ENCODE measurements at regions not wholly inside any gene's neighbourhood (a gene's known extent, or its start where the extent isn't known, plus 50 kb on each side); places are given as distances from the start of the nearest gene placed in this dataset.

GRCh38 chr1:82752046-82752445 is 951.3 kb downstream of the ADGRL2 start:
- TF ChIP-seq, protein P1, sequence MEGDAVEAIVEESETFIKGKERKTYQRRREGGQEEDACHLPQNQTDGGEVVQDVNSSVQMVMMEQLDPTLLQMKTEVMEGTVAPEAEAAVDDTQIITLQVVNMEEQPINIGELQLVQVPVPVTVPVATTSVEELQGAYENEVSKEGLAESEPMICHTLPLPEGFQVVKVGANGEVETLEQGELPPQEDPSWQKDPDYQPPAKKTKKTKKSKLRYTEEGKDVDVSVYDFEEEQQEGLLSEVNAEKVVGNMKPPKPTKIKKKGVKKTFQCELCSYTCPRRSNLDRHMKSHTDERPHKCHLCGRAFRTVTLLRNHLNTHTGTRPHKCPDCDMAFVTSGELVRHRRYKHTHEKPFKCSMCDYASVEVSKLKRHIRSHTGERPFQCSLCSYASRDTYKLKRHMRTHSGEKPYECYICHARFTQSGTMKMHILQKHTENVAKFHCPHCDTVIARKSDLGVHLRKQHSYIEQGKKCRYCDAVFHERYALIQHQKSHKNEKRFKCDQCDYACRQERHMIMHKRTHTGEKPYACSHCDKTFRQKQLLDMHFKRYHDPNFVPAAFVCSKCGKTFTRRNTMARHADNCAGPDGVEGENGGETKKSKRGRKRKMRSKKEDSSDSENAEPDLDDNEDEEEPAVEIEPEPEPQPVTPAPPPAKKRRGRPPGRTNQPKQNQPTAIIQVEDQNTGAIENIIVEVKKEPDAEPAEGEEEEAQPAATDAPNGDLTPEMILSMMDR (IDR thresholded peaks at IDR 0.05; ENCODE audit: low read depth, low read length) = no peak
- H3K9me3 ChIP-seq (ENCODE audit: low read depth) = no peaks in the 10 kb centered on the region
- no peaks in the 10 kb centered on the region for H3K36me3 ChIP-seq
- H3K27ac ChIP-seq = no peak overlapping the region
- no peaks in the 10 kb centered on the region for H3K27me3 ChIP-seq
- no peak overlapping the region for H3K4me3 ChIP-seq
- DNase-seq (ENCODE audit: low read depth in 1 of 2, low spot score in 1 of 2) = no peak
- H3K4me1 ChIP-seq (ENCODE audit: low read depth) = no peaks in the 10 kb centered on the region

- no peak for DNase-seq (ENCODE audit: low read depth in 1 of 2, low spot score in 1 of 2)
- Histone ChIP-seq H3K27ac (no peak overlapping the region), H3K36me3 (no peaks in the 10 kb centered on the region), H3K4me3 (no peak overlapping the region), H3K9me3 (ENCODE audit: low read depth) (no peaks in the 10 kb centered on the region), H3K4me1 (ENCODE audit: low read depth) (no peaks in the 10 kb centered on the region), H3K27me3 (no peaks in the 10 kb centered on the region)
- TF ChIP-seq, protein P1 (IDR thresholded peaks at IDR 0.05; ENCODE audit: low read depth, low read length) = no peak
Observed at GRCh38 chr1:82733645-82734044, 932.9 kb downstream of the ADGRL2 start.

DNA sequence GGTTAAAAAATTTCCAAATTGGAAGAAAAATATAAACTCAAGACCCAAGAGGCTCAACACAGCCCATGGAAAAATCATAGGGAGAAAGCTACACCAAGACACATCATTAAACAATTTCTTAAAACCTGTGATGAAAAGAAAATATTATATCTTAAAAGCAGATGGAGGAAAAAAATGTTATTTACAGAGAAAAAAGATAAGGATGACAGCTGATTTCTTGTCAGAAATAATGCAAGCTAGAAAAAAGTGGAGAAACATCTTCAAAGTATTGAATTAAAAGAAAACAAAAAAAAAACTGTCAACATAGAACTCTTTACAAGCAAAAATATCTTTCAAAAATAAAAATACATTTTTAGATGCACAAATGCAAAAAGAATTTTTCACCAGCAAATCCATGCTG is 930.5 kb downstream of the ADGRL2 start:
- TF ChIP-seq, protein P1 (IDR thresholded peaks at IDR 0.05; ENCODE audit: low read depth, low read length) = no peak
- Histone ChIP-seq H3K4me3 (no peak overlapping the region), H3K36me3 (no peaks in the 10 kb centered on the region), H3K4me1 (ENCODE audit: low read depth) (no peaks in the 10 kb centered on the region), H3K27ac (no peak overlapping the region), H3K9me3 (ENCODE audit: low read depth) (no peaks in the 10 kb centered on the region), H3K27me3 (no peaks in the 10 kb centered on the region)
- DNase-seq (ENCODE audit: low read depth in 1 of 2, low spot score in 1 of 2) = no peak

DNA sequence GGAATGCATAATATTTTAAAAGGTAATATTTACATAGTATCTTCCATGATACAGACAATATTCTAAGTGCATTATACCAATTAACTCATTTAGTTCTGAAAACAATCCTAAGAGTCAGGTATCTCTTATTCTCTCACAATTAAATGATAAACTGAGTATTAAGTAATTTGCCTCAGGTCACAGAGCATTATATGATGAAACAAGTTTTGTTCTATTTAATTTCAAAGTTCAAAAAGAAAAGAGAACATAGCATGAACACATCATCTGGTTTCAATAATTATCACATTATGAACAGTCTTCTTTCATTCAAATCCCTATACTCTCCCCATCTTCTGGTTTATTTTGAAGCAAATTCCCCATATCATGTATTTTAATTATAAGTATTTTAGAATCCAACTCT is 927.5 kb downstream of the ADGRL2 start:
- H3K36me3 ChIP-seq = no peaks in the 10 kb centered on the region
- no peak overlapping the region for H3K4me3 ChIP-seq

GRCh38 chr1:82724246-82724645 is 923.5 kb downstream of the ADGRL2 start:
- TF ChIP-seq, protein P1 (IDR thresholded peaks at IDR 0.05; ENCODE audit: low read depth, low read length) = no peak
- no peak overlapping the region for H3K4me3 ChIP-seq
- no peak overlapping the region for H3K27ac ChIP-seq
- no peaks in the 10 kb centered on the region for H3K36me3 ChIP-seq
- H3K27me3 ChIP-seq = no peaks in the 10 kb centered on the region
- H3K4me1 ChIP-seq (ENCODE audit: low read depth) = no peaks in the 10 kb centered on the region
- DNase-seq (ENCODE audit: low read depth in 1 of 2, low spot score in 1 of 2) = no peak
- no peaks in the 10 kb centered on the region for H3K9me3 ChIP-seq (ENCODE audit: low read depth)

More for the DNA sequence above, 927.5 kb downstream of the ADGRL2 start:
- Histone ChIP-seq H3K4me1 (ENCODE audit: low read depth) (no peaks in the 10 kb centered on the region), H3K27ac (no peak overlapping the region), H3K9me3 (ENCODE audit: low read depth) (no peaks in the 10 kb centered on the region), H3K27me3 (no peaks in the 10 kb centered on the region)
- no peak for DNase-seq (ENCODE audit: low read depth in 1 of 2, low spot score in 1 of 2)
- TF ChIP-seq, protein P1 (IDR thresholded peaks at IDR 0.05; ENCODE audit: low read depth, low read length) = no peak

DNA sequence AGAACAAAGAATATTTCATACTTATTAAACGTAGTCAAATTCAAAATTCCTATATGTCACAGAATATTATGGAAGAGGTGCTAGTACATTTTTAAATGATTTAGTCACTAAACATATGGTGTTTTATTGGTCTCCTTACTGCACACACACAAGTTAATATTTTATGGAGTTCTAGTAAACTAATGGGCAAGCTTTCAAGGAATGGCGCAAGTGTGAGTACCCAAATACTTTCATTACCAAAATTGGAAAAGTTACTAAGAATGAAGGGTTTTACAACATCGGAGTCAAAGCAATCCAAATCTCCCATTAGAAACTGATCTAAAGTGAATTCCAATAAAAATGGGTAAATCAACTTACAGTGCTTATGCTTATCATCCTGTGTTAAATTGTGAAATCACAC is 921.9 kb downstream of the ADGRL2 start:
- H3K27ac ChIP-seq = no peak overlapping the region
- no peak for DNase-seq (ENCODE audit: low read depth in 1 of 2, low spot score in 1 of 2)
- TF ChIP-seq, protein P1 (IDR thresholded peaks at IDR 0.05; ENCODE audit: low read depth, low read length) = no peak
- no peak overlapping the region for H3K4me3 ChIP-seq
- H3K4me1 ChIP-seq (ENCODE audit: low read depth) = peaks cover 3% of the 10 kb centered on the region
- H3K36me3 ChIP-seq = no peaks in the 10 kb centered on the region
- no peaks in the 10 kb centered on the region for H3K27me3 ChIP-seq
- no peaks in the 10 kb centered on the region for H3K9me3 ChIP-seq (ENCODE audit: low read depth)
